ENCODE measurements at regions not wholly inside any gene's neighbourhood (a gene's known extent, or its start where the extent isn't known, plus 50 kb on each side); places are given as distances from the start of the nearest gene placed in this dataset.

DNA sequence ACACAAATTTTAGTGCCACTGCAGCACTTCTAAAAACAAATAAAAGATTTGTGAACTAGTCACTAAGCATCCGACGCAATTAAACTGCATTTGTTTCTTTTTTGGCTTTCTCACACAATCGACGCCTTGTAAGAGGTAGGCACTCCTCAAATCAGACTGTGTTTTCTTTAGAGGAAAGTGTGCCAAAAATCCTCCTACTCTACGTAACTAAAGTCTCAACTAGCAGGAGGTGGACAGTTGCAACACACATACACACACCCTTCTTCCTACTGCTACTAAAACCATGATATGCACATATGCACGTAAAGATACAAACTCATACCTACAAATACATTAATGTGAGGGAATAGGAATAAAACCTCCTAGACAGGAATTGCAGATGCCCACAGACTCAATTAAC is 844.7 kb upstream of the SOX9 start:
- intact Hi-C loops (cut with micrococcal nuclease): no loop called here
- POLR2A ChIA-PET: no interaction called here
- no peaks in the 10 kb centered on the region for H3K4me1 ChIP-seq (ENCODE audit: control insufficient read depth, extremely low read depth, insufficient read depth, low read length)
- no peak overlapping the region for H3K27ac ChIP-seq (ENCODE audit: insufficient read depth, low read depth, low read length)
- no peak overlapping the region for H3K4me2 ChIP-seq (ENCODE audit: insufficient read depth, low read length)
- no peaks in the 10 kb centered on the region for H3K36me3 ChIP-seq (ENCODE audit: control insufficient read depth in 2 of 2, extremely low read depth in 1 of 2, insufficient read depth in 2 of 2, low read length in 2 of 2)
- BruUV-seq (replicated peaks): no TSS peak
- H3K27me3 ChIP-seq (ENCODE audit: control insufficient read depth in 2 of 2, insufficient read depth in 2 of 2, low read length in 2 of 2): no peaks in the 10 kb centered on the region
- CTCF ChIA-PET: no interaction called here
- no peaks in the 10 kb centered on the region for H3K79me2 ChIP-seq (ENCODE audit: control insufficient read depth, insufficient read depth, low read length)
- no peak overlapping the region for H3K4me3 ChIP-seq (replicated peaks in 1 of 3; ENCODE audit: insufficient read depth in 1 of 3, low read depth in 1 of 3, low read length in 3 of 3)
- no peak overlapping the region for H3K9ac ChIP-seq (replicated peaks; ENCODE audit: extremely low read depth, insufficient read depth, low read length)
- FAIRE-seq: no peak
- DNase-seq (ENCODE audit: low read depth, low spot score): no peak
- H3K9me1 ChIP-seq (replicated peaks; ENCODE audit: control insufficient read depth, extremely low read depth, insufficient read depth, low read length): no peaks in the 10 kb centered on the region
- no peak for TF ChIP-seq POLR2A (IDR thresholded peaks at IDR 0.05; ENCODE audit: low read depth, low read length)
- TF ChIP-seq GATA2 (IDR thresholded peaks at IDR 0.05; ENCODE audit: insufficient read depth, insufficient read length, low read depth, low read length): no peak
- no peak for TF ChIP-seq FOS (IDR thresholded peaks at IDR 0.05; ENCODE audit: borderline replicate concordance, insufficient read depth, low read length)
- TF ChIP-seq MYC (IDR thresholded peaks at IDR 0.05; ENCODE audit: low read depth, low read length): no peak
- no peak for TF ChIP-seq MAX (IDR thresholded peaks at IDR 0.05; ENCODE audit: insufficient read depth, insufficient read length)
- no peaks in the 10 kb centered on the region for H4K20me1 ChIP-seq (replicated peaks; ENCODE audit: control insufficient read depth, extremely low read depth, insufficient read depth, low read length)
- dilution Hi-C loops (cut with MboI; ENCODE audit: extremely low pct_ligation_motif_present, low sequenced_read_pairs): no loop called here
- peaks cover 3% of the 10 kb centered on the region for H3K9me3 ChIP-seq (replicated peaks; ENCODE audit: control insufficient read depth, insufficient read depth, low read length)
- no peak overlapping the region for H2AFZ ChIP-seq (ENCODE audit: low read depth, low read length)

DNA sequence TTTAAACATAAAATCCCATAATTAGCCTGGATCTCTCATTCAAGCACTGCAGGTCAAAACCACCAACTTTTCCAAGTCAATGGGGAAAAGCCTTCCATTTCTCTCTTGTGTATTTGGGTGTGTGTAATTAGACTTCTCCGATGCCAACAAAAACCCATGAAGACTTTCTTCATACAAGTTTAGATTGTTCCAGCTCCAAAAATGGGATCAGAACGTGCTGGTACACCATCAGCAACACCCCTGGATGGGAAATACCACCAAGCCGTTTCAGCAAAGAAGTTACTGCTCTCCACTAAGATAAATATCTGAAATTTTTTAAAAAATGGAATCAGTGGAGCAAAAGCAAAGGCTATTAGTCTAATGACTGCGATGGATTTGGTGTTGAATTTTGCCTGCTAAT is 837.3 kb upstream of the SOX9 start:
- dilution Hi-C loops (cut with MboI; ENCODE audit: extremely low pct_ligation_motif_present, low sequenced_read_pairs): no loop called here

More for the DNA sequence above, 837.3 kb upstream of the SOX9 start:
- FAIRE-seq (no peak), DNase-seq (ENCODE audit: low read depth, low spot score) (no peak)
- no peak overlapping the region for H3K4me3 ChIP-seq (replicated peaks in 1 of 3; ENCODE audit: insufficient read depth in 1 of 3, low read depth in 1 of 3, low read length in 3 of 3)
- no peak for TF ChIP-seq EZH2 (IDR thresholded peaks at IDR 0.05; ENCODE audit: borderline replicate concordance, low read depth, low read length, severe bottlenecking)
- TF ChIP-seq, protein P1, sequence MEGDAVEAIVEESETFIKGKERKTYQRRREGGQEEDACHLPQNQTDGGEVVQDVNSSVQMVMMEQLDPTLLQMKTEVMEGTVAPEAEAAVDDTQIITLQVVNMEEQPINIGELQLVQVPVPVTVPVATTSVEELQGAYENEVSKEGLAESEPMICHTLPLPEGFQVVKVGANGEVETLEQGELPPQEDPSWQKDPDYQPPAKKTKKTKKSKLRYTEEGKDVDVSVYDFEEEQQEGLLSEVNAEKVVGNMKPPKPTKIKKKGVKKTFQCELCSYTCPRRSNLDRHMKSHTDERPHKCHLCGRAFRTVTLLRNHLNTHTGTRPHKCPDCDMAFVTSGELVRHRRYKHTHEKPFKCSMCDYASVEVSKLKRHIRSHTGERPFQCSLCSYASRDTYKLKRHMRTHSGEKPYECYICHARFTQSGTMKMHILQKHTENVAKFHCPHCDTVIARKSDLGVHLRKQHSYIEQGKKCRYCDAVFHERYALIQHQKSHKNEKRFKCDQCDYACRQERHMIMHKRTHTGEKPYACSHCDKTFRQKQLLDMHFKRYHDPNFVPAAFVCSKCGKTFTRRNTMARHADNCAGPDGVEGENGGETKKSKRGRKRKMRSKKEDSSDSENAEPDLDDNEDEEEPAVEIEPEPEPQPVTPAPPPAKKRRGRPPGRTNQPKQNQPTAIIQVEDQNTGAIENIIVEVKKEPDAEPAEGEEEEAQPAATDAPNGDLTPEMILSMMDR (IDR thresholded peaks at IDR 0.05; ENCODE audit: extremely low read depth in 1 of 2, insufficient read depth in 1 of 2, low read depth in 1 of 2, low read length in 2 of 2): no peak
- TF ChIP-seq POLR2AphosphoS5 (IDR thresholded peaks at IDR 0.05; ENCODE audit: insufficient read depth, low read depth, low read length): no peak
- no peak for TF ChIP-seq FOS (IDR thresholded peaks at IDR 0.05; ENCODE audit: borderline replicate concordance, insufficient read depth, low read length)
- no peak for TF ChIP-seq GATA2 (IDR thresholded peaks at IDR 0.05; ENCODE audit: insufficient read depth, insufficient read length, low read depth, low read length)
- no peak for TF ChIP-seq MAX (IDR thresholded peaks at IDR 0.05; ENCODE audit: insufficient read depth, insufficient read length)
- TF ChIP-seq POLR2A (IDR thresholded peaks at IDR 0.05; ENCODE audit: low read depth, low read length): no peak
- no peak for TF ChIP-seq MYC (IDR thresholded peaks at IDR 0.05; ENCODE audit: low read depth, low read length)
- H2AFZ ChIP-seq (ENCODE audit: low read depth, low read length): no peak overlapping the region
- BruUV-seq (replicated peaks): no TSS peak
- H3K4me2 ChIP-seq (ENCODE audit: insufficient read depth, low read length): no peak overlapping the region
- no peaks in the 10 kb centered on the region for H3K27me3 ChIP-seq (ENCODE audit: control insufficient read depth in 2 of 2, insufficient read depth in 2 of 2, low read length in 2 of 2)
- no peaks in the 10 kb centered on the region for H4K20me1 ChIP-seq (replicated peaks; ENCODE audit: control insufficient read depth, extremely low read depth, insufficient read depth, low read length)
- CTCF ChIA-PET: no interaction called here
- intact Hi-C loops (cut with micrococcal nuclease): no loop called here
- no peaks in the 10 kb centered on the region for H3K4me1 ChIP-seq (ENCODE audit: control insufficient read depth, extremely low read depth, insufficient read depth, low read length)
- no peaks in the 10 kb centered on the region for H3K36me3 ChIP-seq (ENCODE audit: control insufficient read depth in 2 of 2, extremely low read depth in 1 of 2, insufficient read depth in 2 of 2, low read length in 2 of 2)
- H3K9me3 ChIP-seq (replicated peaks; ENCODE audit: control insufficient read depth, insufficient read depth, low read length): no peaks in the 10 kb centered on the region
- no peak overlapping the region for H3K9ac ChIP-seq (replicated peaks; ENCODE audit: extremely low read depth, insufficient read depth, low read length)
- POLR2A ChIA-PET: no interaction called here
- H3K79me2 ChIP-seq (ENCODE audit: control insufficient read depth, insufficient read depth, low read length): no peaks in the 10 kb centered on the region
- no peaks in the 10 kb centered on the region for H3K9me1 ChIP-seq (replicated peaks; ENCODE audit: control insufficient read depth, extremely low read depth, insufficient read depth, low read length)
- no peak overlapping the region for H3K27ac ChIP-seq (ENCODE audit: insufficient read depth, low read depth, low read length)

Measured in endothelial cell of umbilical vein (primary cell).